A673 (cell line): ENCODE measurements at regions not wholly inside any gene's neighbourhood (a gene's known extent, or its start where the extent isn't known, plus 50 kb on each side); places are given as distances from the start of the nearest gene placed in this dataset.

Experiments
- EZH2 ChIP-seq: fragments of 200-600 bp; sonication (generic); IDR thresholded peaks from 2 replicates; pipeline ENCODE4 v1.6.1; 2017; ENCODE audit warnings: borderline replicate concordance, low read depth, mild to moderate bottlenecking, mixed read lengths, antibody characterized with exemption, low read length; ENCODE audit not compliant: poor library complexity, severe bottlenecking
- TF ChIP-seq, protein P1 (sequence below): fragments of 300-800, 200-600 bp; sonication (generic); conservative IDR thresholded peaks from 2 replicates; pipeline ENCODE4 v1.5.1; 2017; ENCODE audit warnings: low read depth, mild to moderate bottlenecking, antibody characterized with exemption, low read length, moderate library complexity, mixed read lengths

DNA sequence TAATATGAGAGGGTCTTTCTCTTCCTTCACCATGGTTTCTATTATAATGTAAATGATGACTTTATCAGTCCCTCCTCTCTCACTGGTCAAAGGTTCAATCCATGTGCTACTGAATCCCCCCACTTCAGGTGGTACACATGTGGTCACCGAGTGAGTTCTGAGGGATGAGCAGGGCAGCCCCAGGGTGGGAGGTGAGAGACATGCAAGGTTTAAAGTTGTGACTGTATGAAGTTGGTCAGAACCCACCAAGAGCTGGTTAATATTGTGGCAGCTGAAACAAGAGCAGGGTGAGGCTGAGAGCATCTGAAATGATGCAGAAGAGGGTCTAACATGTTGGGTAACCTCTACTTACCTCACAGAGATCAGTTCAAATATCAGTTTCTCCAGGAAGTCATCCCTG, 444.7 kb upstream of the FBXO33 start:
- TF ChIP-seq, protein P1, sequence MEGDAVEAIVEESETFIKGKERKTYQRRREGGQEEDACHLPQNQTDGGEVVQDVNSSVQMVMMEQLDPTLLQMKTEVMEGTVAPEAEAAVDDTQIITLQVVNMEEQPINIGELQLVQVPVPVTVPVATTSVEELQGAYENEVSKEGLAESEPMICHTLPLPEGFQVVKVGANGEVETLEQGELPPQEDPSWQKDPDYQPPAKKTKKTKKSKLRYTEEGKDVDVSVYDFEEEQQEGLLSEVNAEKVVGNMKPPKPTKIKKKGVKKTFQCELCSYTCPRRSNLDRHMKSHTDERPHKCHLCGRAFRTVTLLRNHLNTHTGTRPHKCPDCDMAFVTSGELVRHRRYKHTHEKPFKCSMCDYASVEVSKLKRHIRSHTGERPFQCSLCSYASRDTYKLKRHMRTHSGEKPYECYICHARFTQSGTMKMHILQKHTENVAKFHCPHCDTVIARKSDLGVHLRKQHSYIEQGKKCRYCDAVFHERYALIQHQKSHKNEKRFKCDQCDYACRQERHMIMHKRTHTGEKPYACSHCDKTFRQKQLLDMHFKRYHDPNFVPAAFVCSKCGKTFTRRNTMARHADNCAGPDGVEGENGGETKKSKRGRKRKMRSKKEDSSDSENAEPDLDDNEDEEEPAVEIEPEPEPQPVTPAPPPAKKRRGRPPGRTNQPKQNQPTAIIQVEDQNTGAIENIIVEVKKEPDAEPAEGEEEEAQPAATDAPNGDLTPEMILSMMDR, result no peak
- TF ChIP-seq EZH2, result no peak
